Pancreas (tissue), 10 donors: ENCODE measurements at regions not wholly inside any gene's neighbourhood (a gene's known extent, or its start where the extent isn't known, plus 50 kb on each side); places are given as distances from the start of the nearest gene placed in this dataset.

Experiments
- ATAC-seq, 4 donors: fragments of 200-7000 bp; cut with Tn5 transposase; one replicate each; pipeline versions ENCODE4 v1.8.0 to v1.9.1; 2020; ENCODE audit warnings: mild to moderate bottlenecking in 4 of 4, moderate library complexity in 4 of 4
- DNase-seq, 6 donors: peaks; one replicate each; pipeline ENCODE4 v3.0.0-alpha.2; 2020
- FAIRE-seq: peaks from 2 replicates; lab custom pipeline; 2012; peaks lifted over from hg19 to GRCh38; lab: Jason Lieb, UNC
- H3K27ac ChIP-seq, 4 donors: fragments of 200-600 bp; sonication (generic); 1 replicate in 3 of 4; 2 replicates in 1 of 4; pipeline versions ENCODE4 v1.5.0 to v1.8.0; 2020
- H3K27me3 ChIP-seq, 4 donors: fragments of 200-600 bp; one replicate each; pipeline ENCODE4 v1.8.0; 2021
- H3K36me3 ChIP-seq, 3 donors: fragments of 200-600 bp; sonication (generic) in 1 of 3; one replicate each; pipeline versions ENCODE4 v1.5.0 to v1.8.0; 2020 to 2021
- H3K4me1 ChIP-seq, 3 donors: fragments of 200-600 bp; one replicate each; pipeline ENCODE4 v1.8.0; 2021
- H3K4me3 ChIP-seq, 4 donors: fragments of 200-600 bp; sonication (generic) in 2 of 4; one replicate each; pipeline versions ENCODE4 v1.5.0 to v1.8.0; 2020 to 2021
- H3K9me3 ChIP-seq, 4 donors: fragments of 200-600 bp; one replicate each; pipeline ENCODE4 v1.8.0; 2021
- WGBS, 2 donors: extraction: QIAGEN DNeasy Blood & Tissue Kit; methylation state at CpG; one replicate each; pipeline ENCODE4 v1.1.7; 2013; 5-methylcytosine and 5-hydroxymethylcytosine counted together
- intact Hi-C, 3 donors: fragments of 100-400 bp; cut with DNase I; formaldehyde crosslinking; loops; one replicate each; pipeline versions ENCODE4 v1.11.1 to v1.14.2; 2022
- TF ChIP-seq, protein P1 (sequence below), 4 donors: fragments of 200-600 bp; sonication (generic) in 3 of 4; IDR thresholded peaks; one replicate each; pipeline versions ENCODE4 v1.5.0 to v1.8.0; 2021; ENCODE audit warnings: antibody characterized with exemption in 4 of 4
- donor health status: healthy with polysubstance abuse.
- donor health status: DM: no; HTN: no; CAD: no; lungs with moderate emphysema.
- donor health status: DM: no; HTN: no; CAD: no.
- donor health status: control.
- donor health status: control.
- donor health status: Bipolar disorder and iron deficiency.
- donor health status: DM: yes; HTN: yes; CAD: no.
- donor health status: DM: no; HTN: no; CAD: no.
- donor health status: DM: no; HTN: no; CAD: no.
- donor health status: DM: yes; HTN: yes; CAD: no.

DNA sequence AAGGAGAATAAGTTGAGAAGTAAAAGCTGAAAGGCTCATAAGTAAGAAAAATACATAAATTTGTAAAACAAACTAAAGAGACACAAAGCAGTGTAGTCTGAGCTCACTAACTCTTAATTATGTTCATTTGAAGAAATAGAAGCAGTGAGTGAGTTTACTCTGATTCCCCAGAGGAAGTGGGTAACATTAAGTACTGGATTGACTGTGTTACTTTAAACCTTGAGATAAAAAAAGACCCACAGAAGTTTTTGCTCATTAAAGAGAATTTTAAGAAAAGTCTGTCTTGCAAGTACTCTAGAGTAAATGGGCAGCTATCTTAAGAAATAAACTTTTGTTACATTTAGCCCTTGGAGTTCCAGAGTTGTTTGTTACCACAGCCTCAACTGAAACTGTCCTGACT, 2466.9 kb downstream of the PCDH7 start:
- DNase-seq (no peak), ATAC-seq (no peak), FAIRE-seq (no peak)
- no peak overlapping the region for H3K4me3 ChIP-seq
- H3K4me1 ChIP-seq: no peaks in the 10 kb centered on the region
- intact Hi-C loops: no loop called here
- no peaks in the 10 kb centered on the region for H3K9me3 ChIP-seq
- H3K27ac ChIP-seq: no peak overlapping the region
- TF ChIP-seq, protein P1, sequence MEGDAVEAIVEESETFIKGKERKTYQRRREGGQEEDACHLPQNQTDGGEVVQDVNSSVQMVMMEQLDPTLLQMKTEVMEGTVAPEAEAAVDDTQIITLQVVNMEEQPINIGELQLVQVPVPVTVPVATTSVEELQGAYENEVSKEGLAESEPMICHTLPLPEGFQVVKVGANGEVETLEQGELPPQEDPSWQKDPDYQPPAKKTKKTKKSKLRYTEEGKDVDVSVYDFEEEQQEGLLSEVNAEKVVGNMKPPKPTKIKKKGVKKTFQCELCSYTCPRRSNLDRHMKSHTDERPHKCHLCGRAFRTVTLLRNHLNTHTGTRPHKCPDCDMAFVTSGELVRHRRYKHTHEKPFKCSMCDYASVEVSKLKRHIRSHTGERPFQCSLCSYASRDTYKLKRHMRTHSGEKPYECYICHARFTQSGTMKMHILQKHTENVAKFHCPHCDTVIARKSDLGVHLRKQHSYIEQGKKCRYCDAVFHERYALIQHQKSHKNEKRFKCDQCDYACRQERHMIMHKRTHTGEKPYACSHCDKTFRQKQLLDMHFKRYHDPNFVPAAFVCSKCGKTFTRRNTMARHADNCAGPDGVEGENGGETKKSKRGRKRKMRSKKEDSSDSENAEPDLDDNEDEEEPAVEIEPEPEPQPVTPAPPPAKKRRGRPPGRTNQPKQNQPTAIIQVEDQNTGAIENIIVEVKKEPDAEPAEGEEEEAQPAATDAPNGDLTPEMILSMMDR (IDR thresholded peaks at IDR 0.05): no peak
- no peaks in the 10 kb centered on the region for H3K36me3 ChIP-seq
- H3K27me3 ChIP-seq: no peaks in the 10 kb centered on the region

DNA sequence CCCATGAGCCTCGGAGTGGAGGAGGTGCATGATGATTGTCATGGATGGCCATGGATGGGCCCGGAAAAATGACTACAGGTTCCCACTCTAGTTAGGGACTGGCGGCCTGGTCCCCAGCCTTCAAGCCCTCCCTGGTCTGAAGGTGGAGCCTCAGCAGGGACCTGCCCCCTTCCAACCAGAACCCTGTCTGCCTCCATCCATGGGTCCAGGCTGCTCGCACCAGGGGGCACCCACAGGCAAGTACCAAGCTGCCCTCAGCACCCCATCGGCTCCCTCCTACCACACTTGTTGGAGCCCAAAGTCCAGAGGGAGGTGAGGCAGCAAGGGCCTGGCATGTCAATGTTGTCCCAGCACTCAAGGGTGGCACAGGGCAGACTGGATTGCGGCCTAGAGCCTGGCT, 2468.6 kb downstream of the PCDH7 start:
- H3K27me3 ChIP-seq: no peaks in the 10 kb centered on the region
- TF ChIP-seq, protein P1 (IDR thresholded peaks at IDR 0.05): no peak
- H3K4me3 ChIP-seq: no peak overlapping the region
- 65 to 81% methylated on average over 6 of the region's 6 CpGs for WGBS, 2 donors
- ATAC-seq (no peak), DNase-seq (peak in 2 of 6 donors; percentile 4 to 37), FAIRE-seq (no peak)
- no peak overlapping the region for H3K27ac ChIP-seq
- intact Hi-C loops: no loop called here
- H3K4me1 ChIP-seq: no peaks in the 10 kb centered on the region
- no peaks in the 10 kb centered on the region for H3K36me3 ChIP-seq
- no peaks in the 10 kb centered on the region for H3K9me3 ChIP-seq

DNA sequence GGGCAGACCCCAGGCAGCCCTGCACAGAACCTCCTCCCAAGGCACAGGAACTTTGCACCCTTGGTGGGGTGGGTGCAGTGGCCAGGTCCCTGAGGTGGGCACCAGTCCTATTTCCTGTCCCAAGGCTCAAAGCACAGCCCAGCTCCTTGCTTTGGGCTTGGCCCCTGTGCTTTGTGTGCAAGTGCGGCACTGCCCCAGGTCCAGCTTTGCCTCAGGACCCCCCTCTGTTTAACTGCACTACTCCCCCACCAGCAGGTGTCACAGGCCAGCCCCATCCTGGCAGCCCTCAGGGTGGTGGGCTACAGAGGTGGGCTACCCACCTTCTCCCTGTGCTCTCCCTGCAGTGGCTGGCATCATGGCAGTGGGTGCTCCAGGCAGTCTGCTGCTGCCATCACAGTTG, 2469.0 kb downstream of the PCDH7 start:
- H3K4me1 ChIP-seq: no peaks in the 10 kb centered on the region
- H3K9me3 ChIP-seq: no peaks in the 10 kb centered on the region
- no peak for ATAC-seq
- WGBS, 2 donors: 96 to 100% methylated on average over 1 of the region's 1 CpG
- no peak overlapping the region for H3K27ac ChIP-seq
- TF ChIP-seq, protein P1 (IDR thresholded peaks at IDR 0.05): no peak
- no peak for FAIRE-seq
- H3K27me3 ChIP-seq: peaks cover 0 to 4% (median 0%) of the 10 kb centered on the region in 4 donors
- intact Hi-C loops: no loop called here
- no peak overlapping the region for H3K4me3 ChIP-seq
- no peaks in the 10 kb centered on the region for H3K36me3 ChIP-seq
- no peak for DNase-seq

DNA sequence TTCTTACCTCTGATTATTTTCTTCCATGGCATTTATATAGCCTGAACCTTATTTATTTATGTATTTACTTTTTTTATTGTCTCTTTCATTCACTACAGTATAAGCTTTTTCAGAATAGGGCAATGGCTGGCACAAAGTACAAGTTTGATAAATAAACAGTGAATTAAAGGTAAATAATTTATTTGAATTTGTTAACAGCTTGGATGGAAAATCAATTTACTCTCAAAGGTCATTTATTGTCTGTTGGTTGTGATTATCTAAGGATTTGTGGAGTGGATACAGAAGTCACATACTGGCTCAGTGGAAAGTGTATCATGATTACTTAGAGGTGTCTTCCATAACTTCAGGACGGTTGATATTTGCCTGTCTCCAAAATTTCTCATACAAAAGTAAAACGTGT, 2472.9 kb downstream of the PCDH7 start:
- Histone ChIP-seq H3K27me3 (peaks cover 0 to 4% (median 0%) of the 10 kb centered on the region in 4 donors), H3K9me3 (no peaks in the 10 kb centered on the region), H3K4me1 (no peaks in the 10 kb centered on the region), H3K27ac (no peak overlapping the region), H3K4me3 (no peak overlapping the region), H3K36me3 (no peaks in the 10 kb centered on the region)
- ATAC-seq (no peak), FAIRE-seq (no peak), DNase-seq (no peak)
- 20% methylated on average over 2 of the region's 2 CpGs for WGBS, 2 donors
- TF ChIP-seq, protein P1 (IDR thresholded peaks at IDR 0.05): no peak
- intact Hi-C loops: no loop called here

GRCh38 chr4:33200377-33200776, 2480.2 kb downstream of the PCDH7 start:
- no peaks in the 10 kb centered on the region for H3K4me1 ChIP-seq
- H3K27me3 ChIP-seq: no peaks in the 10 kb centered on the region
- ATAC-seq: no peak
- TF ChIP-seq, protein P1 (IDR thresholded peaks at IDR 0.05): no peak
- H3K27ac ChIP-seq: no peak overlapping the region
- no peaks in the 10 kb centered on the region for H3K9me3 ChIP-seq
- H3K4me3 ChIP-seq: no peak overlapping the region
- H3K36me3 ChIP-seq: no peaks in the 10 kb centered on the region
- no peak for DNase-seq
- FAIRE-seq: no peak
- intact Hi-C loops: no loop called here
